H9 (cell line): ENCODE measurements at regions not wholly inside any gene's neighbourhood (a gene's known extent, or its start where the extent isn't known, plus 50 kb on each side); places are given as distances from the start of the nearest gene placed in this dataset.

Experiments used
- DNase-seq: peaks from one replicate; pipeline ENCODE4 v3.0.0-alpha.2; 2017
- H2AFZ ChIP-seq: one replicate; pipeline ENCODE4 v1.6.1; 2013; ENCODE audit warnings: mild to moderate bottlenecking, low read length, control low read depth, moderate library complexity
- H2AK5ac ChIP-seq: 2 replicates; pipeline ENCODE4 v1.6.1; 2013; ENCODE audit warnings: low read length, control low read depth, mixed read lengths; ENCODE audit not compliant: insufficient read length
- H2BK120ac ChIP-seq: one replicate; pipeline ENCODE4 v1.6.1; 2013; ENCODE audit warnings: low read depth, mild to moderate bottlenecking, low read length, control low read depth, inconsistent platforms; ENCODE audit not compliant: poor library complexity, severe bottlenecking
- H2BK12ac ChIP-seq: 2 replicates; pipeline ENCODE4 v1.6.1; 2013; ENCODE audit warnings: low read length, control low read depth, mixed read lengths, low read depth; ENCODE audit not compliant: insufficient read length
- H2BK15ac ChIP-seq: 2 replicates; pipeline ENCODE4 v1.6.1; 2013; ENCODE audit warnings: low read depth, low read length, control low read depth
- H2BK20ac ChIP-seq: one replicate; pipeline ENCODE4 v1.6.1; 2013; ENCODE audit warnings: low read depth, mild to moderate bottlenecking, low read length, control low read depth, inconsistent platforms; ENCODE audit not compliant: poor library complexity, severe bottlenecking
- H2BK5ac ChIP-seq: 2 replicates; pipeline ENCODE4 v1.6.1; 2013; ENCODE audit warnings: low read length, control low read depth, mixed read lengths; ENCODE audit not compliant: insufficient read length
- H3K14ac ChIP-seq: 2 replicates; pipeline ENCODE4 v1.6.1; 2013; ENCODE audit warnings: low read length, control low read depth; ENCODE audit not compliant: insufficient read depth
- H3K18ac ChIP-seq: 2 replicates; pipeline ENCODE4 v1.6.1; 2013; ENCODE audit warnings: low read depth, mild to moderate bottlenecking, mixed read lengths, low read length, control low read depth; ENCODE audit not compliant: insufficient read length
- H3K23ac ChIP-seq: 2 replicates; pipeline ENCODE4 v1.6.1; 2013; ENCODE audit warnings: low read length, control low read depth, mixed read lengths, low read depth; ENCODE audit not compliant: insufficient read length
- H3K23me2 ChIP-seq: 2 replicates; pipeline ENCODE4 v1.6.1; 2013; ENCODE audit warnings: low read depth, mild to moderate bottlenecking, mixed read lengths, low read length, control low read depth; ENCODE audit not compliant: insufficient read length, poor library complexity, severe bottlenecking
- H3K27ac ChIP-seq: 2 replicates; pipeline ENCODE4 v1.5.1; 2013; ENCODE audit warnings: low read length, control low read depth, mixed read lengths, low read depth; ENCODE audit not compliant: insufficient read length
- H3K27me3 ChIP-seq: 2 replicates; pipeline ENCODE4 v1.6.1; 2013; ENCODE audit warnings: low read length, control low read depth, inconsistent platforms; ENCODE audit not compliant: insufficient read depth
- H3K4ac ChIP-seq: 2 replicates; pipeline ENCODE4 v1.6.1; 2013; ENCODE audit warnings: low read depth, mild to moderate bottlenecking, control low read depth, inconsistent platforms, low read length, moderate library complexity
- H3K4me1 ChIP-seq: 2 replicates; pipeline ENCODE4 v1.6.1; 2013; ENCODE audit warnings: low read length, control low read depth, inconsistent platforms; ENCODE audit not compliant: insufficient read depth
- H3K4me2 ChIP-seq: 2 replicates; pipeline ENCODE4 v1.6.1; 2013; ENCODE audit warnings: low read length, control low read depth, mixed read lengths; ENCODE audit not compliant: insufficient read length, insufficient read depth
- H3K56ac ChIP-seq: 2 replicates; pipeline ENCODE4 v1.6.1; 2013; ENCODE audit warnings: low read depth, mild to moderate bottlenecking, mixed read lengths, low read length, control low read depth; ENCODE audit not compliant: insufficient read length
- H3K79me1 ChIP-seq: 2 replicates; pipeline ENCODE4 v1.6.1; 2013; ENCODE audit warnings: low read depth, mild to moderate bottlenecking, moderate library complexity, low read length, control low read depth, inconsistent platforms; ENCODE audit not compliant: insufficient read depth, poor library complexity, severe bottlenecking
- H3K79me2 ChIP-seq: 2 replicates; pipeline ENCODE4 v1.6.1; 2013; ENCODE audit warnings: low read length, control low read depth, inconsistent platforms; ENCODE audit not compliant: insufficient read depth
- H3K9ac ChIP-seq: 2 replicates; pipeline ENCODE4 v1.6.1; 2013; ENCODE audit warnings: low read length, control low read depth, mixed read lengths; ENCODE audit not compliant: insufficient read length; ENCODE audit errors: extremely low read depth
- H3K9me3 ChIP-seq: one replicate; pipeline ENCODE4 v1.6.1; 2013; ENCODE audit warnings: low read depth, low read length, inconsistent platforms; ENCODE audit not compliant: control insufficient read depth
- H3T11ph ChIP-seq: one replicate; pipeline ENCODE4 v1.6.1; 2013; ENCODE audit warnings: mild to moderate bottlenecking, low read length, control low read depth, inconsistent platforms
- H4K20me1 ChIP-seq: one replicate; pipeline ENCODE4 v1.6.1; 2013; ENCODE audit not compliant: control insufficient read depth, insufficient read length, insufficient read depth
- H4K5ac ChIP-seq: 2 replicates; pipeline ENCODE4 v1.6.1; 2013; ENCODE audit warnings: low read depth, mild to moderate bottlenecking, mixed read lengths, low read length, control low read depth; ENCODE audit not compliant: insufficient read length
- H4K8ac ChIP-seq: replicated peaks from 2 replicates; pipeline ENCODE4 v1.6.1; 2013; ENCODE audit warnings: low read length, control low read depth, mixed read lengths, low read depth; ENCODE audit not compliant: insufficient read length
- H4K91ac ChIP-seq: 2 replicates; pipeline ENCODE4 v1.6.1; 2013; ENCODE audit warnings: low read depth, mild to moderate bottlenecking, moderate library complexity, mixed read lengths, low read length, control low read depth; ENCODE audit not compliant: insufficient read length
- H3K27ac Mint-ChIP-seq, 3 experiments: 2 replicates in 2 of 3; 3 replicates in 1 of 3; pipeline ENCODE4 v1.8.0; 2020 to 2021; ENCODE audit warnings: mixed read lengths in 3 of 3, mild to moderate bottlenecking in 1 of 3, moderate library complexity in 1 of 3
- H3K27me3 Mint-ChIP-seq: 2 replicates; pipeline ENCODE4 v1.8.0; 2021; ENCODE audit warnings: low read depth, mild to moderate bottlenecking, moderate library complexity, mixed read lengths
- H3K36me3 Mint-ChIP-seq, 3 experiments: 2 replicates in 2 of 3; 3 replicates in 1 of 3; pipeline ENCODE4 v1.8.0; 2020 to 2021; ENCODE audit warnings: low read depth in 3 of 3, mixed read lengths in 3 of 3; ENCODE audit not compliant: insufficient read depth in 1 of 3
- H3K4me1 Mint-ChIP-seq, 2 experiments: 2 replicates each; pipeline ENCODE4 v1.8.0; 2020; ENCODE audit warnings: mixed read lengths in 2 of 2
- H3K4me3 Mint-ChIP-seq, 2 experiments: 2 replicates in 1 of 2; 3 replicates in 1 of 2; pipeline ENCODE4 v1.8.0; 2020 to 2021; ENCODE audit warnings: mild to moderate bottlenecking in 2 of 2, mixed read lengths in 2 of 2, moderate library complexity in 1 of 2
- H3K9me3 Mint-ChIP-seq, 2 experiments: 2 replicates in 1 of 2; 3 replicates in 1 of 2; pipeline ENCODE4 v1.8.0; 2020; ENCODE audit warnings: mild to moderate bottlenecking in 2 of 2, mixed read lengths in 2 of 2, moderate library complexity in 1 of 2
- CTCF ChIP-seq: fragments of 200-600 bp; sonication (generic); conservative IDR thresholded peaks from 3 replicates; pipeline ENCODE4 v1.8.0; 2021; ENCODE audit warnings: antibody characterized with exemption, mild to moderate bottlenecking
- WGBS: extraction: QIAGEN DNeasy Blood & Tissue Kit; methylation state at CpG from one replicate; pipeline ENCODE4 v1.1.7; 2013; ENCODE audit warnings: missing lambda C conversion rate, low lambda C conversion rate, mixed read lengths; ENCODE audit not compliant: insufficient read length; ENCODE audit errors: extremely low coverage; 5-methylcytosine and 5-hydroxymethylcytosine counted together

- peaks cover 0 to 4% (median 0%) of the 10 kb centered on the region in 3 experiments; a peak in 2 of 7 replicates for H3K36me3 Mint-ChIP-seq
- Histone ChIP-seq H3K27me3 (no peaks in the 10 kb centered on the region), H3T11ph (no peak overlapping the region), H2BK12ac (no peak overlapping the region), H3K18ac (no peak overlapping the region), H3K4ac (no peak overlapping the region), H2AK5ac (no peak overlapping the region), H3K9ac (no peak overlapping the region), H2BK20ac (no peak overlapping the region), H3K14ac (no peak overlapping the region), H3K23me2 (no peaks in the 10 kb centered on the region), H2BK120ac (no peak overlapping the region), H3K27ac (no peak overlapping the region), H3K4me2 (no peak overlapping the region), H3K56ac (no peak overlapping the region), H3K79me1 (no peaks in the 10 kb centered on the region), H2AFZ (no peak overlapping the region), H4K5ac (no peak overlapping the region), H3K4me1 (no peaks in the 10 kb centered on the region), H3K79me2 (no peaks in the 10 kb centered on the region), H4K8ac (no peak overlapping the region), H3K9me3 (no peaks in the 10 kb centered on the region), H3K23ac (no peak overlapping the region), H2BK5ac (no peak overlapping the region), H4K91ac (no peak overlapping the region), H4K20me1 (no peaks in the 10 kb centered on the region), H2BK15ac (no peak overlapping the region)
- no peak for TF ChIP-seq CTCF
- WGBS, result no CpG with 5 or more reads among the region's 2 CpGs
- DNase-seq, result peak; percentile 33
- peaks cover 0 to 3% of the 10 kb centered on the region in 2 experiments; a peak in 1 of 5 replicates for H3K9me3 Mint-ChIP-seq
- peak overlapping the region in 2 of 3 experiments; percentile 42 to 92; a peak in 3 of 7 replicates for H3K27ac Mint-ChIP-seq
- H3K4me1 Mint-ChIP-seq, result peaks cover 27 to 28% of the 10 kb centered on the region in 2 experiments
- H3K27me3 Mint-ChIP-seq, result no peaks in the 10 kb centered on the region
- no peak overlapping the region; a peak in 1 of 5 replicates for H3K4me3 Mint-ChIP-seq
Observed at GRCh38 chr18:72235422-72235821, 308.7 kb downstream of the CBLN2 start.
